Glutamatergic neuron (in vitro differentiated cells): ENCODE measurements at regions not wholly inside any gene's neighbourhood (a gene's known extent, or its start where the extent isn't known, plus 50 kb on each side); places are given as distances from the start of the nearest gene placed in this dataset.
A peak's percentile ranks its signal among the peaks of the same experiment; 100 is the strongest.

Experiments used
- DNase-seq: peaks from one replicate; pipeline ENCODE4 v3.0.0; 2022
- H3K27ac Mint-ChIP-seq: one replicate; pipeline ENCODE4 v1.8.0; 2020; ENCODE audit warnings: mild to moderate bottlenecking, mixed read lengths, inconsistent platforms; ENCODE audit not compliant: unreplicated experiment
- H3K27me3 Mint-ChIP-seq: one replicate; pipeline ENCODE4 v1.8.0; 2020; ENCODE audit warnings: mild to moderate bottlenecking, moderate library complexity, mixed read lengths, inconsistent platforms; ENCODE audit not compliant: unreplicated experiment
- H3K36me3 Mint-ChIP-seq: one replicate; pipeline ENCODE4 v1.8.0; 2020; ENCODE audit warnings: mild to moderate bottlenecking, mixed read lengths, inconsistent platforms; ENCODE audit not compliant: unreplicated experiment
- H3K4me1 Mint-ChIP-seq: one replicate; pipeline ENCODE4 v1.8.0; 2020; ENCODE audit warnings: mild to moderate bottlenecking, low read depth, mixed read lengths, inconsistent platforms; ENCODE audit not compliant: unreplicated experiment
- H3K4me3 Mint-ChIP-seq: one replicate; pipeline ENCODE4 v1.8.0; 2020; ENCODE audit warnings: mild to moderate bottlenecking, mixed read lengths, inconsistent platforms; ENCODE audit not compliant: unreplicated experiment
- H3K9me3 Mint-ChIP-seq: one replicate; pipeline ENCODE4 v1.8.0; 2020; ENCODE audit warnings: mild to moderate bottlenecking, moderate library complexity, mixed read lengths, inconsistent platforms; ENCODE audit not compliant: unreplicated experiment
- TF ChIP-seq, protein P1 (sequence below): fragments of 200-600 bp; sonication (generic); IDR thresholded peaks from one replicate; pipeline ENCODE4 v1.5.0; 2021; ENCODE audit not compliant: partially characterized antibody, unreplicated experiment

GRCh38 chr10:117729156-117729555 lies 186.6 kb downstream of the EMX2 start:
- TF ChIP-seq, protein P1, sequence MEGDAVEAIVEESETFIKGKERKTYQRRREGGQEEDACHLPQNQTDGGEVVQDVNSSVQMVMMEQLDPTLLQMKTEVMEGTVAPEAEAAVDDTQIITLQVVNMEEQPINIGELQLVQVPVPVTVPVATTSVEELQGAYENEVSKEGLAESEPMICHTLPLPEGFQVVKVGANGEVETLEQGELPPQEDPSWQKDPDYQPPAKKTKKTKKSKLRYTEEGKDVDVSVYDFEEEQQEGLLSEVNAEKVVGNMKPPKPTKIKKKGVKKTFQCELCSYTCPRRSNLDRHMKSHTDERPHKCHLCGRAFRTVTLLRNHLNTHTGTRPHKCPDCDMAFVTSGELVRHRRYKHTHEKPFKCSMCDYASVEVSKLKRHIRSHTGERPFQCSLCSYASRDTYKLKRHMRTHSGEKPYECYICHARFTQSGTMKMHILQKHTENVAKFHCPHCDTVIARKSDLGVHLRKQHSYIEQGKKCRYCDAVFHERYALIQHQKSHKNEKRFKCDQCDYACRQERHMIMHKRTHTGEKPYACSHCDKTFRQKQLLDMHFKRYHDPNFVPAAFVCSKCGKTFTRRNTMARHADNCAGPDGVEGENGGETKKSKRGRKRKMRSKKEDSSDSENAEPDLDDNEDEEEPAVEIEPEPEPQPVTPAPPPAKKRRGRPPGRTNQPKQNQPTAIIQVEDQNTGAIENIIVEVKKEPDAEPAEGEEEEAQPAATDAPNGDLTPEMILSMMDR: no peak
- peaks cover 4% of the 10 kb centered on the region for H3K9me3 Mint-ChIP-seq
- DNase-seq: no peak
- peaks cover 5% of the 10 kb centered on the region for H3K27me3 Mint-ChIP-seq
- peaks cover 9% of the 10 kb centered on the region for H3K4me1 Mint-ChIP-seq
- no peak overlapping the region for H3K27ac Mint-ChIP-seq
- no peaks in the 10 kb centered on the region for H3K36me3 Mint-ChIP-seq
- H3K4me3 Mint-ChIP-seq: no peak overlapping the region

GRCh38 chr10:117731121-117731791 lies 188.7 kb downstream of the EMX2 start:
- TF ChIP-seq, protein P1: no peak
- H3K27me3 Mint-ChIP-seq: peaks cover 6% of the 10 kb centered on the region
- no peaks in the 10 kb centered on the region for H3K36me3 Mint-ChIP-seq
- H3K4me1 Mint-ChIP-seq: peaks cover 7% of the 10 kb centered on the region
- H3K9me3 Mint-ChIP-seq: peaks cover 4% of the 10 kb centered on the region
- H3K27ac Mint-ChIP-seq: no peak overlapping the region
- H3K4me3 Mint-ChIP-seq: no peak overlapping the region
- DNase-seq: no peak

GRCh38 chr10:117734731-117735405 lies 192.3 kb downstream of the EMX2 start:
- peak; percentile 55 for DNase-seq
- TF ChIP-seq, protein P1: no peak
- no peak overlapping the region for H3K27ac Mint-ChIP-seq
- no peaks in the 10 kb centered on the region for H3K36me3 Mint-ChIP-seq
- peaks cover 4% of the 10 kb centered on the region for H3K27me3 Mint-ChIP-seq
- H3K9me3 Mint-ChIP-seq: no peaks in the 10 kb centered on the region
- H3K4me3 Mint-ChIP-seq: peak overlapping the region; percentile 15
- peaks cover 7% of the 10 kb centered on the region for H3K4me1 Mint-ChIP-seq

DNA sequence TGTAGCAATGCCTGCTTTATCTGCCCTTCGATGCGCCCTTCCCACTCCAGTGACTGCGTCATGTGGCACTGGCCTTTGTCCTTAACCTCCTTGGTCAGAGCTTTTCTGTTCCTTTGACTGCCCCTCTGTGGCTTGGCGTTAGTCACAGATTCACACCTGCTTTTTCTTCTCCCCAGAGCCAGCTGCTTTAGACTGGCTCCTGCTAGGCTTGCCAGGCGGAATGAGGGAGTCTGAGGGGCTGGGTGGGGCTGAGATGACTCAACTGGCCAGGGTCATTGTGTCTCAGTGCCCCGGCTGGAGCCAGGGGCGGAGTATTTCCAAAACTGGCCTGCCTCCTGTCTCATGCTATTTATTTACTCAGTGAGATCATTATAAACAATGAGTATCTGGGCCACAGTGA lies 194.1 kb downstream of the EMX2 start:
- no peak for DNase-seq
- peaks cover 4% of the 10 kb centered on the region for H3K27me3 Mint-ChIP-seq
- H3K27ac Mint-ChIP-seq: no peak overlapping the region
- no peaks in the 10 kb centered on the region for H3K36me3 Mint-ChIP-seq
- TF ChIP-seq, protein P1: no peak
- no peaks in the 10 kb centered on the region for H3K9me3 Mint-ChIP-seq
- peaks cover 10% of the 10 kb centered on the region for H3K4me1 Mint-ChIP-seq
- H3K4me3 Mint-ChIP-seq: no peak overlapping the region

- Mint-ChIP-seq H3K27me3 (peaks cover 4% of the 10 kb centered on the region), H3K4me3 (no peak overlapping the region), H3K36me3 (no peaks in the 10 kb centered on the region), H3K27ac (no peak overlapping the region), H3K9me3 (no peaks in the 10 kb centered on the region), H3K4me1 (peaks cover 7% of the 10 kb centered on the region)
- DNase-seq: no peak
- TF ChIP-seq, protein P1: no peak
These were observed 197.5 kb downstream of the EMX2 start for GRCh38 chr10:117740088-117740487.
